IPS-15b (cell line): ENCODE measurements at regions not wholly inside any gene's neighbourhood (a gene's known extent, or its start where the extent isn't known, plus 50 kb on each side); places are given as distances from the start of the nearest gene placed in this dataset.

Experiments
- H3K27me3 ChIP-seq: one replicate; pipeline ENCODE4 v1.6.1; 2013; ENCODE audit warnings: low read length; ENCODE audit not compliant: control insufficient read depth, insufficient read depth
- H3K36me3 ChIP-seq: one replicate; pipeline ENCODE4 v1.6.1; 2013; ENCODE audit warnings: low read length; ENCODE audit not compliant: control insufficient read depth, insufficient read depth
- H3K4me1 ChIP-seq: one replicate; pipeline ENCODE4 v1.6.1; 2013; ENCODE audit warnings: mild to moderate bottlenecking, low read length; ENCODE audit not compliant: control insufficient read depth, insufficient read depth
- H3K4me3 ChIP-seq: one replicate; pipeline ENCODE4 v1.5.1; 2013; ENCODE audit warnings: low read depth, low read length
- H3K9ac ChIP-seq: one replicate; pipeline ENCODE4 v1.6.1; 2013; ENCODE audit warnings: low read depth, mild to moderate bottlenecking, low read length
- H3K9me3 ChIP-seq: one replicate; pipeline ENCODE4 v1.6.1; 2013; ENCODE audit warnings: mild to moderate bottlenecking, low read length; ENCODE audit not compliant: control insufficient read depth, insufficient read depth

GRCh38 chr18:29157057-29157780 is 980.3 kb upstream of the CDH2 start:
- Histone ChIP-seq H3K36me3 (no peaks in the 10 kb centered on the region), H3K9ac (no peak overlapping the region), H3K4me1 (peaks cover 15% of the 10 kb centered on the region), H3K9me3 (no peaks in the 10 kb centered on the region), H3K27me3 (no peaks in the 10 kb centered on the region), H3K4me3 (no peak overlapping the region)

- no peaks in the 10 kb centered on the region for H3K27me3 ChIP-seq
- no peak overlapping the region for H3K4me3 ChIP-seq
- peaks cover 15% of the 10 kb centered on the region for H3K4me1 ChIP-seq
- no peaks in the 10 kb centered on the region for H3K9me3 ChIP-seq
- H3K36me3 ChIP-seq: no peaks in the 10 kb centered on the region
- no peak overlapping the region for H3K9ac ChIP-seq
Observed at GRCh38 chr18:29156531-29156930, 979.6 kb upstream of the CDH2 start.

GRCh38 chr18:29154758-29155725 is 978.1 kb upstream of the CDH2 start:
- Histone ChIP-seq H3K9ac (no peak overlapping the region), H3K4me3 (no peak overlapping the region), H3K27me3 (no peaks in the 10 kb centered on the region), H3K9me3 (no peaks in the 10 kb centered on the region), H3K4me1 (peaks cover 12% of the 10 kb centered on the region), H3K36me3 (no peaks in the 10 kb centered on the region)

- no peaks in the 10 kb centered on the region for H3K9me3 ChIP-seq
- no peaks in the 10 kb centered on the region for H3K27me3 ChIP-seq
- no peak overlapping the region for H3K9ac ChIP-seq
- no peaks in the 10 kb centered on the region for H3K36me3 ChIP-seq
- H3K4me3 ChIP-seq: no peak overlapping the region
- H3K4me1 ChIP-seq: peaks cover 4% of the 10 kb centered on the region
Observed at GRCh38 chr18:29154196-29154757, 977.3 kb upstream of the CDH2 start.

- Histone ChIP-seq H3K9me3 (no peaks in the 10 kb centered on the region), H3K4me1 (no peaks in the 10 kb centered on the region), H3K36me3 (no peaks in the 10 kb centered on the region), H3K4me3 (no peak overlapping the region), H3K9ac (no peak overlapping the region), H3K27me3 (no peaks in the 10 kb centered on the region)
Observed at GRCh38 chr18:29153091-29153490, 976.2 kb upstream of the CDH2 start.

GRCh38 chr18:29147944-29148343 is 971.0 kb upstream of the CDH2 start:
- Histone ChIP-seq H3K27me3 (no peaks in the 10 kb centered on the region), H3K36me3 (no peaks in the 10 kb centered on the region)

GRCh38 chr18:29146068-29146467 is 969.1 kb upstream of the CDH2 start:
- H3K4me1 ChIP-seq: no peaks in the 10 kb centered on the region
- no peak overlapping the region for H3K4me3 ChIP-seq
- H3K9me3 ChIP-seq: no peaks in the 10 kb centered on the region
- H3K9ac ChIP-seq: no peak overlapping the region
- no peaks in the 10 kb centered on the region for H3K36me3 ChIP-seq
- no peaks in the 10 kb centered on the region for H3K27me3 ChIP-seq

More at GRCh38 chr18:29147944-29148343, 971.0 kb upstream of the CDH2 start:
- Histone ChIP-seq H3K4me3 (no peak overlapping the region), H3K9ac (no peak overlapping the region), H3K4me1 (no peaks in the 10 kb centered on the region), H3K9me3 (no peaks in the 10 kb centered on the region)

GRCh38 chr18:29140590-29140989 is 963.7 kb upstream of the CDH2 start:
- Histone ChIP-seq H3K9me3 (no peaks in the 10 kb centered on the region), H3K4me3 (no peak overlapping the region), H3K4me1 (no peaks in the 10 kb centered on the region), H3K36me3 (no peaks in the 10 kb centered on the region), H3K9ac (no peak overlapping the region), H3K27me3 (no peaks in the 10 kb centered on the region)

GRCh38 chr18:29137773-29138495 is 961.0 kb upstream of the CDH2 start:
- Histone ChIP-seq H3K9me3 (no peaks in the 10 kb centered on the region), H3K27me3 (no peaks in the 10 kb centered on the region), H3K4me1 (no peaks in the 10 kb centered on the region), H3K36me3 (no peaks in the 10 kb centered on the region), H3K9ac (no peak overlapping the region), H3K4me3 (no peak overlapping the region)

- Histone ChIP-seq H3K27me3 (no peaks in the 10 kb centered on the region), H3K4me1 (peaks cover 5% of the 10 kb centered on the region), H3K9ac (no peak overlapping the region), H3K9me3 (no peaks in the 10 kb centered on the region), H3K36me3 (no peaks in the 10 kb centered on the region), H3K4me3 (no peak overlapping the region)
Observed at GRCh38 chr18:29123706-29124530, 947.0 kb upstream of the CDH2 start.

GRCh38 chr18:29104671-29105070 is 927.7 kb upstream of the CDH2 start:
- Histone ChIP-seq H3K4me3 (no peak overlapping the region), H3K9me3 (no peaks in the 10 kb centered on the region), H3K27me3 (no peaks in the 10 kb centered on the region), H3K4me1 (peaks cover 4% of the 10 kb centered on the region), H3K36me3 (no peaks in the 10 kb centered on the region), H3K9ac (no peak overlapping the region)
